ENCODE measurements at regions not wholly inside any gene's neighbourhood (a gene's known extent, or its start where the extent isn't known, plus 50 kb on each side); places are given as distances from the start of the nearest gene placed in this dataset.
A peak's percentile ranks its signal among the peaks of the same experiment; 100 is the strongest.

DNA sequence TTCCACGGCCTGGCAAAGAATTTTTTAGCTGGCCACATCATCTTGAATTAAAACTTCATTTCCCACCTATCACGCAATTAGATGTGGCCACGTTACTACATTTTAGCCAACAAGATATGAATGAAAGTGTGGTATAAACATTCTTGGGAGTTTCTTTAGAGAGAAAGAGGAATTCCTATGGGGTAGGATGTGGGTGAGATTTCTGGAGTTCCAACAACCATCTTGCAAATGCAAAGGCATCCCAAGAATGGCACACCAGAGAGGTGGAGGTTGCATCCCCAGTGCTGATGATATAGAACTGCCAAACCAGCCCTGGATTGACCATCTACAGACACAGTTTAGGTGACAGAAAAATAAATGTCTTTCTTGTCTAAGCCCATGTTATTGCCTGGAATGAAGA is 66.3 kb upstream of the AKAP13 start:
- Histone ChIP-seq H2BK5ac (ENCODE audit: low read depth, low read length, poor library complexity, severe bottlenecking) (no peak overlapping the region), H3K4me2 (ENCODE audit: low read length, poor library complexity, severe bottlenecking) (no peak overlapping the region), H3K36me3 (ENCODE audit: control insufficient read depth in 1 of 2, insufficient read depth in 2 of 2, low read depth in 1 of 2, low read length in 2 of 2) (no peaks in the 10 kb centered on the region), H3K4me1 (ENCODE audit: control insufficient read depth, insufficient read depth, low read depth, low read length) (peaks cover 8% of the 10 kb centered on the region), H3K9ac (ENCODE audit: low read length) (no peak overlapping the region), H2BK12ac (ENCODE audit: low read length in 2 of 2) (peak overlapping the region in 1 of 2 experiments; percentile 71), H2AK5ac (ENCODE audit: low read length, severe bottlenecking) (peak overlapping the region; percentile 36), H3K9me3 (ENCODE audit: control insufficient read depth, low read length) (no peaks in the 10 kb centered on the region), H3K4me3 (ENCODE audit: insufficient read depth in 1 of 2, low read depth in 1 of 2, low read length in 2 of 2) (no peak overlapping the region), H2BK15ac (ENCODE audit: low read depth, poor library complexity, severe bottlenecking) (no peak overlapping the region), H3K27me3 (ENCODE audit: control insufficient read depth in 1 of 2, insufficient read depth in 1 of 2, low read length in 2 of 2) (no peaks in the 10 kb centered on the region), H3K14ac (ENCODE audit: low read length in 2 of 2) (no peak overlapping the region), H4K8ac (ENCODE audit: low read length) (no peak overlapping the region), H3K4ac (ENCODE audit: low read depth in 1 of 2, low read length in 2 of 2) (no peak overlapping the region), H3K23ac (ENCODE audit: low read length in 2 of 2) (no peak overlapping the region), H3K18ac (ENCODE audit: low read depth in 1 of 2, low read length in 2 of 2) (no peak overlapping the region), H3K79me1 (replicated peaks; ENCODE audit: low read length, poor library complexity, severe bottlenecking) (no peaks in the 10 kb centered on the region), H4K91ac (ENCODE audit: low read length) (no peak overlapping the region), H2BK120ac (ENCODE audit: low read depth, low read length) (no peak overlapping the region), H3K27ac (ENCODE audit: low read length, poor library complexity, severe bottlenecking) (peak overlapping the region; percentile 61), H2AFZ (ENCODE audit: low read depth, low read length) (no peak overlapping the region)
- DNase-seq = no peak
- 60% methylated on average over 1 of the region's 3 CpGs for WGBS

DNA sequence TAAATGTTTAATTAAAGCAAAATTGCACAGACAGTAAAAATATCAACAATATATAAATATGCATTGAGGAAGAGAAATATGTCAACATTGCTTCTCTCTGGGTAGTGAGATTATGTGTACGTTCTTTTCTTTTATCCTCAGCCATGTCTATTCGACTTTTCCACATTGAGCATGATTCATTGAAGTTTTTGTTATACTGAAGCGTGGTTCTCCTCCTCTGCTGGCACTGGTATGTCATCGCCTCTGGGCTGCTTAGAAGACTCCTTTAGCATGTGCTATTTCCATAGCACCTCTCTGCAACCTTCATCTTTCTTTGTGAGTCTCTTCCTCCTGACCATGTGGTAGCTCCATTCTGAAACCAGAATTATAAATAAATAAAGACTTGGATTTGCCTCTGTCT is 65.8 kb upstream of the AKAP13 start:
- WGBS = 87% methylated on average over 4 of the region's 4 CpGs

DNA sequence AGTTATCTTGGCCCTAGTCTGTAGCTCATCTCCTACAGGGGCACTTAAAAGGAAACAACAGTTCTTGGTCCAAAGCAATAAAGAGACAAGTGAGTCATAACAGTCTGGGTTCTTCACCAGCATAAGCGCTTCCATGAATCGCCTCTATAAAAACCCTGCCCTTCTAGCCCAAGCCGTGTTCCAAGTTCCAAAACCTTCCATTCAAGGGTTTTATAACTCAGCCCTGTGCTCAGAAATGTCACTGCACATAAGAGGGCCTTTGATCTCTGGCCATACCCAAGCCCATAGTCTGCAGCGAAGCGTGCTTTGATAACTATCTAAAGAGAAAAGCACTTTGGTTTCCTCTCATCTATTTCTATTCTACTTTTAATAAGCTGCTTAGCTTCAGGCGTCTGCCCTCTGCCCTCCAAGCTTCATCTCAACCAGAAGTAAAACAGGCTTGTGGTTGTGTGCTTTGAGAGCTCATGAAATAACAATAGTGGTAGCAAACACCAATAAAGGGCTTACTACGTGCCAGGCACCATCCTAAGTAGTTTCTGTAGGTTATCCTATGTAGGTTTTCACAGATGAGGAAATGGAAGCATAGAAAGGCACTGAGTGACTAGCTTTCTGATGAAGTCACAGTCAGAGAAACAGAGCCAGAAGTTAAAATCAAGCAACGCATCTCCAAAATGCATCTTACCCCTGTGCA is 64.0 kb upstream of the AKAP13 start:
- H4K8ac ChIP-seq (ENCODE audit: low read length) = no peak overlapping the region
- H3K14ac ChIP-seq (ENCODE audit: low read length in 2 of 2) = no peak overlapping the region
- H3K9me3 ChIP-seq (ENCODE audit: control insufficient read depth, low read length) = no peaks in the 10 kb centered on the region
- no peaks in the 10 kb centered on the region for H3K36me3 ChIP-seq (ENCODE audit: control insufficient read depth in 1 of 2, insufficient read depth in 2 of 2, low read depth in 1 of 2, low read length in 2 of 2)
- H4K91ac ChIP-seq (ENCODE audit: low read length) = no peak overlapping the region
- no peak overlapping the region for H2BK5ac ChIP-seq (ENCODE audit: low read depth, low read length, poor library complexity, severe bottlenecking)
- peak overlapping the region; percentile 19 for H3K27ac ChIP-seq (ENCODE audit: low read length, poor library complexity, severe bottlenecking)
- 11% methylated on average over 6 of the region's 8 CpGs for WGBS
- H3K18ac ChIP-seq (ENCODE audit: low read depth in 1 of 2, low read length in 2 of 2) = no peak overlapping the region
- H2BK15ac ChIP-seq (ENCODE audit: low read depth, poor library complexity, severe bottlenecking) = no peak overlapping the region
- H2AFZ ChIP-seq (ENCODE audit: low read depth, low read length) = no peak overlapping the region
- H2BK12ac ChIP-seq (ENCODE audit: low read length in 2 of 2) = no peak overlapping the region
- H3K79me1 ChIP-seq (replicated peaks; ENCODE audit: low read length, poor library complexity, severe bottlenecking) = no peaks in the 10 kb centered on the region
- DNase-seq = peak; percentile 91
- peak overlapping the region in 1 of 2 experiments; percentile 34 for H3K4me3 ChIP-seq (ENCODE audit: insufficient read depth in 1 of 2, low read depth in 1 of 2, low read length in 2 of 2)
- no peak overlapping the region for H3K4me2 ChIP-seq (ENCODE audit: low read length, poor library complexity, severe bottlenecking)
- H3K4me1 ChIP-seq (ENCODE audit: control insufficient read depth, insufficient read depth, low read depth, low read length) = peaks cover 8% of the 10 kb centered on the region
- H3K27me3 ChIP-seq (ENCODE audit: control insufficient read depth in 1 of 2, insufficient read depth in 1 of 2, low read length in 2 of 2) = no peaks in the 10 kb centered on the region
- H2BK120ac ChIP-seq (ENCODE audit: low read depth, low read length) = no peak overlapping the region
- H2AK5ac ChIP-seq (ENCODE audit: low read length, severe bottlenecking) = no peak overlapping the region
- no peak overlapping the region for H3K4ac ChIP-seq (ENCODE audit: low read depth in 1 of 2, low read length in 2 of 2)
- H3K9ac ChIP-seq (ENCODE audit: low read length) = peak overlapping the region; percentile 57
- H3K23ac ChIP-seq (ENCODE audit: low read length in 2 of 2) = no peak overlapping the region

More for the DNA sequence above, 65.8 kb upstream of the AKAP13 start:
- H2AFZ ChIP-seq (ENCODE audit: low read depth, low read length) = no peak overlapping the region
- H3K4me1 ChIP-seq (ENCODE audit: control insufficient read depth, insufficient read depth, low read depth, low read length) = peaks cover 8% of the 10 kb centered on the region
- H3K14ac ChIP-seq (ENCODE audit: low read length in 2 of 2) = no peak overlapping the region
- no peak overlapping the region for H3K9ac ChIP-seq (ENCODE audit: low read length)
- no peaks in the 10 kb centered on the region for H3K27me3 ChIP-seq (ENCODE audit: control insufficient read depth in 1 of 2, insufficient read depth in 1 of 2, low read length in 2 of 2)
- no peak overlapping the region for H3K18ac ChIP-seq (ENCODE audit: low read depth in 1 of 2, low read length in 2 of 2)
- no peak overlapping the region for H3K4ac ChIP-seq (ENCODE audit: low read depth in 1 of 2, low read length in 2 of 2)
- no peaks in the 10 kb centered on the region for H3K36me3 ChIP-seq (ENCODE audit: control insufficient read depth in 1 of 2, insufficient read depth in 2 of 2, low read depth in 1 of 2, low read length in 2 of 2)
- peak; percentile 63 for DNase-seq
- no peak overlapping the region for H2BK12ac ChIP-seq (ENCODE audit: low read length in 2 of 2)
- H3K23ac ChIP-seq (ENCODE audit: low read length in 2 of 2) = no peak overlapping the region
- H2BK120ac ChIP-seq (ENCODE audit: low read depth, low read length) = no peak overlapping the region
- H3K27ac ChIP-seq (ENCODE audit: low read length, poor library complexity, severe bottlenecking) = peak overlapping the region; percentile 59
- no peak overlapping the region for H4K91ac ChIP-seq (ENCODE audit: low read length)
- no peak overlapping the region for H2BK15ac ChIP-seq (ENCODE audit: low read depth, poor library complexity, severe bottlenecking)
- no peaks in the 10 kb centered on the region for H3K9me3 ChIP-seq (ENCODE audit: control insufficient read depth, low read length)
- H3K79me1 ChIP-seq (replicated peaks; ENCODE audit: low read length, poor library complexity, severe bottlenecking) = no peaks in the 10 kb centered on the region
- no peak overlapping the region for H3K4me2 ChIP-seq (ENCODE audit: low read length, poor library complexity, severe bottlenecking)
- H2AK5ac ChIP-seq (ENCODE audit: low read length, severe bottlenecking) = peak overlapping the region; percentile 64
- H2BK5ac ChIP-seq (ENCODE audit: low read depth, low read length, poor library complexity, severe bottlenecking) = no peak overlapping the region
- no peak overlapping the region for H3K4me3 ChIP-seq (ENCODE audit: insufficient read depth in 1 of 2, low read depth in 1 of 2, low read length in 2 of 2)
- H4K8ac ChIP-seq (ENCODE audit: low read length) = no peak overlapping the region

DNA sequence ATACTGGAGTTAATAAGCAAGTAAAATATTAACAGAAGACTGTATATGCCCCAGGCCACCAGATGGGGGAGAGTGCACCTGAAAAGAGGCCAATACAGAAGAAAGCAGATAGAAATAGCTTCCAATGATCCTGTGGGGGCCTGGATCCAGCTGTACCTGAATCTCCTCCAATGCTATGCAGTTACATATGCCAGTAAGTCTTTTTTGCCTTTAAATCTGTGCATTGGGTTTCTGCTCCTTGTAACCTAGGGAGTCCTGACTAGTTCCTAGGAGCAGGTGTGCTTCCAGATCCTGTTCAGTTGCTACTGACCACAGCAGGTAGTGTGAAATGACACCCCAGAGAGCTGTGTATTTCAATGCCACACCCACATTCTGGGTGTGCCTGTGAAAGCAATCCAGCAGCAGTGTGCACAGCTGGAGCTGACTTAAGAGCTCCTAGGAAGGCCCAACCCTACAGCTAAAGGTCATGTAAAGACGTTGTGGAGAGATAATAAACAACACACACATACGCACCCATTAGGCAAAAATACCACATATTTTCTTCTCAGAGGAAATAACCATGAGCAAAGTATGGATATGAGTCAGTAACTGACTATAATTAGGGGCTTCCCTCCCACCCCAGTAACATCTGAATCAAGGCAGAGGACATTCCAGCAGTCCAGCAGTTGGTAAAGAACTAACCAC is 62.2 kb upstream of the AKAP13 start:
- Histone ChIP-seq H2BK15ac (ENCODE audit: low read depth, poor library complexity, severe bottlenecking) (no peak overlapping the region), H3K4me1 (ENCODE audit: control insufficient read depth, insufficient read depth, low read depth, low read length) (peaks cover 8% of the 10 kb centered on the region), H4K91ac (ENCODE audit: low read length) (peak overlapping the region; percentile 27), H3K4me3 (ENCODE audit: insufficient read depth in 1 of 2, low read depth in 1 of 2, low read length in 2 of 2) (no peak overlapping the region), H2AFZ (ENCODE audit: low read depth, low read length) (no peak overlapping the region), H3K14ac (ENCODE audit: low read length in 2 of 2) (no peak overlapping the region), H3K9ac (ENCODE audit: low read length) (peak overlapping the region; percentile 19), H3K79me1 (replicated peaks; ENCODE audit: low read length, poor library complexity, severe bottlenecking) (no peaks in the 10 kb centered on the region), H3K23ac (ENCODE audit: low read length in 2 of 2) (no peak overlapping the region), H3K4me2 (ENCODE audit: low read length, poor library complexity, severe bottlenecking) (no peak overlapping the region), H3K9me3 (ENCODE audit: control insufficient read depth, low read length) (peaks cover 8% of the 10 kb centered on the region), H2BK12ac (ENCODE audit: low read length in 2 of 2) (peak overlapping the region; percentile 64 to 76), H2BK120ac (ENCODE audit: low read depth, low read length) (no peak overlapping the region), H2BK5ac (ENCODE audit: low read depth, low read length, poor library complexity, severe bottlenecking) (no peak overlapping the region), H2AK5ac (ENCODE audit: low read length, severe bottlenecking) (peak overlapping the region; percentile 94), H3K27me3 (ENCODE audit: control insufficient read depth in 1 of 2, insufficient read depth in 1 of 2, low read length in 2 of 2) (no peaks in the 10 kb centered on the region), H3K18ac (ENCODE audit: low read depth in 1 of 2, low read length in 2 of 2) (peak overlapping the region; percentile 46 to 50), H3K4ac (ENCODE audit: low read depth in 1 of 2, low read length in 2 of 2) (peak overlapping the region in 1 of 2 experiments; percentile 50), H4K8ac (ENCODE audit: low read length) (peak overlapping the region; percentile 70), H3K36me3 (ENCODE audit: control insufficient read depth in 1 of 2, insufficient read depth in 2 of 2, low read depth in 1 of 2, low read length in 2 of 2) (no peaks in the 10 kb centered on the region), H3K27ac (ENCODE audit: low read length, poor library complexity, severe bottlenecking) (peak overlapping the region; percentile 83)
- 0% methylated on average over 2 of the region's 2 CpGs for WGBS
- peak; percentile 96 for DNase-seq

Data from mesenchymal stem cell (in vitro differentiated cells and primary cell).